OCI-LY7 (cell line): ENCODE measurements at regions not wholly inside any gene's neighbourhood (a gene's known extent, or its start where the extent isn't known, plus 50 kb on each side); places are given as distances from the start of the nearest gene placed in this dataset.

Experiments used
- CTCF ChIP-seq: fragments of 200-600 bp; sonication (generic); conservative IDR thresholded peaks from 2 replicates; pipeline ENCODE4 v1.5.1; 2014; ENCODE audit warnings: mild to moderate bottlenecking, antibody characterized with exemption, low read length, moderate library complexity, mixed read lengths
- EZH2phosphoT487 ChIP-seq: fragments of 200-600 bp; sonication (generic); IDR thresholded peaks from 2 replicates; pipeline ENCODE4 v1.6.1; 2018; ENCODE audit warnings: low read depth, borderline replicate concordance, mild to moderate bottlenecking, mixed run types, antibody characterized with exemption, low read length, moderate library complexity, mixed read lengths

- no peak for TF ChIP-seq CTCF
- TF ChIP-seq EZH2phosphoT487: no peak
Observed at GRCh38 chr4:28358606-28359005, 1498.0 kb downstream of the STIM2 start.
